Osteoblast (primary cell): ENCODE measurements at regions not wholly inside any gene's neighbourhood (a gene's known extent, or its start where the extent isn't known, plus 50 kb on each side); places are given as distances from the start of the nearest gene placed in this dataset.

Experiments used
- DNase-seq: peaks from one replicate; pipeline ENCODE4 v3.0.0; 2011; ENCODE audit warnings: low spot score, mixed read lengths; ENCODE audit not compliant: insufficient read length; ENCODE audit errors: missing footprints
- H2AFZ ChIP-seq: 2 replicates; pipeline ENCODE4 v1.6.0; 2011; ENCODE audit warnings: mild to moderate bottlenecking, low read length
- H3K27ac ChIP-seq: 2 replicates; pipeline ENCODE4 v1.5.1; 2011; ENCODE audit warnings: mild to moderate bottlenecking, low read depth, low read length, moderate library complexity
- H3K27me3 ChIP-seq: 2 replicates; pipeline ENCODE4 v1.6.0; 2012; ENCODE audit warnings: mild to moderate bottlenecking, control low read depth, inconsistent platforms, low read length, moderate library complexity; ENCODE audit not compliant: insufficient read depth
- H3K36me3 ChIP-seq: 2 replicates; pipeline ENCODE4 v1.5.1; 2011; ENCODE audit warnings: mild to moderate bottlenecking, low read length, control low read depth, moderate library complexity; ENCODE audit not compliant: insufficient read depth
- H3K4me1 ChIP-seq: 2 replicates; pipeline ENCODE4 v1.5.1; 2011; ENCODE audit warnings: mild to moderate bottlenecking, low read length, control low read depth, moderate library complexity; ENCODE audit not compliant: insufficient read depth
- H3K4me2 ChIP-seq: 2 replicates; pipeline ENCODE4 v1.6.0; 2011; ENCODE audit warnings: mild to moderate bottlenecking, low read length; ENCODE audit not compliant: insufficient read depth
- H3K4me3 ChIP-seq: fragments of 200-600 bp; sonication (generic); 3 replicates; pipeline ENCODE4 v1.5.1; 2012; ENCODE audit warnings: mild to moderate bottlenecking, low read length, inconsistent platforms; ENCODE audit not compliant: insufficient read depth
- H3K79me2 ChIP-seq: 2 replicates; pipeline ENCODE4 v1.6.0; 2012; ENCODE audit warnings: mild to moderate bottlenecking, low read length, control low read depth, inconsistent platforms; ENCODE audit not compliant: insufficient read depth
- H3K9me3 ChIP-seq: 2 replicates; pipeline ENCODE4 v1.5.1; 2011; ENCODE audit warnings: low read depth, low read length, control low read depth
- H4K20me1 ChIP-seq: 2 replicates; pipeline ENCODE4 v1.6.0; 2012; ENCODE audit warnings: mild to moderate bottlenecking, low read length, control low read depth; ENCODE audit not compliant: insufficient read depth
- TF ChIP-seq, protein P1 (sequence below): IDR thresholded peaks from 2 replicates; pipeline ENCODE4 v1.5.1; 2011; ENCODE audit warnings: mild to moderate bottlenecking, low read depth, low read length, moderate library complexity; ENCODE audit errors: extremely low read depth

DNA sequence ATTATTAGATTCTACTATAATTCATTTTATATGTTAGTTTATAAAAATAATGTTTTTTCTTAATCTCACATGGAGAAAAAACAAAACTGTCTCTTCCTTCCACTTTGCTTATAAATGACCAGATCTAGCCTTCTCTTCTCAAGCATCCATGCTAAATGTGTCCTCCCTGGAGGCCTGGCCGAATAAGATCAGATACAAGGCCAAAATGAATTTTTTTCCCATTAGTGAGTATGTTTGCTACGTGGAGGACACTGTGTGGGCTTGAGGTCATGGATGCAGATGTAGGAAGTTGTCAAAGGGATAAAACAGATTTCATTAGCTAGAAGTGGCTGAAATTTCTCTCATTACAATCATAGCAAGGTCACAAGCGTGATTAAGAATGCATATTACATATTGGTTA, 1244.9 kb upstream of the SEL1L start:
- H3K9me3 ChIP-seq: no peaks in the 10 kb centered on the region
- no peak overlapping the region for H2AFZ ChIP-seq
- H3K27me3 ChIP-seq: no peaks in the 10 kb centered on the region
- TF ChIP-seq, protein P1, sequence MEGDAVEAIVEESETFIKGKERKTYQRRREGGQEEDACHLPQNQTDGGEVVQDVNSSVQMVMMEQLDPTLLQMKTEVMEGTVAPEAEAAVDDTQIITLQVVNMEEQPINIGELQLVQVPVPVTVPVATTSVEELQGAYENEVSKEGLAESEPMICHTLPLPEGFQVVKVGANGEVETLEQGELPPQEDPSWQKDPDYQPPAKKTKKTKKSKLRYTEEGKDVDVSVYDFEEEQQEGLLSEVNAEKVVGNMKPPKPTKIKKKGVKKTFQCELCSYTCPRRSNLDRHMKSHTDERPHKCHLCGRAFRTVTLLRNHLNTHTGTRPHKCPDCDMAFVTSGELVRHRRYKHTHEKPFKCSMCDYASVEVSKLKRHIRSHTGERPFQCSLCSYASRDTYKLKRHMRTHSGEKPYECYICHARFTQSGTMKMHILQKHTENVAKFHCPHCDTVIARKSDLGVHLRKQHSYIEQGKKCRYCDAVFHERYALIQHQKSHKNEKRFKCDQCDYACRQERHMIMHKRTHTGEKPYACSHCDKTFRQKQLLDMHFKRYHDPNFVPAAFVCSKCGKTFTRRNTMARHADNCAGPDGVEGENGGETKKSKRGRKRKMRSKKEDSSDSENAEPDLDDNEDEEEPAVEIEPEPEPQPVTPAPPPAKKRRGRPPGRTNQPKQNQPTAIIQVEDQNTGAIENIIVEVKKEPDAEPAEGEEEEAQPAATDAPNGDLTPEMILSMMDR: no peak
- H3K79me2 ChIP-seq: no peaks in the 10 kb centered on the region
- DNase-seq: no peak
- no peak overlapping the region for H3K4me3 ChIP-seq
- no peaks in the 10 kb centered on the region for H3K36me3 ChIP-seq
- H3K4me1 ChIP-seq: no peaks in the 10 kb centered on the region
- H4K20me1 ChIP-seq: no peaks in the 10 kb centered on the region
- H3K4me2 ChIP-seq: no peak overlapping the region
- no peak overlapping the region for H3K27ac ChIP-seq

DNA sequence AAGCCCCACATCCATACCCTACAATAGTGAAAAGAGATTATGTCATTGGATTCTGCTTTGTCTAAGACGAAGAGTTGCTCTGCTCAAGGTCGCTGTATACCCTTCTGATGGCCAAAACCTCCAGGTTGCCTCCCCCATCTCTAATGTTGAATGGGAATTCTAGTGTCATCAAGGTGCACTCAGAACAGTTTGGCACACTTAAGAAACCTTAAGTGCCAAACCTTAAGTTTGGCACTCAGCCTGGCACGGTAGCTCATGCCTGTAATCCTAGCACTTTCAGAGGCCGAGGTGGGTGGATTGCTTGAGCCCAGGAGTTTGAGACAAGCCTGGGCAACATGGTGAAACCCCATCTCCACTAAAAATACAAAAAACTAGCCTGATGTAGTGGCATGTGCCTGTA, 1245.6 kb upstream of the SEL1L start:
- no peak overlapping the region for H3K27ac ChIP-seq
- no peaks in the 10 kb centered on the region for H4K20me1 ChIP-seq
- H3K9me3 ChIP-seq: no peaks in the 10 kb centered on the region
- H3K4me3 ChIP-seq: no peak overlapping the region
- H3K4me2 ChIP-seq: no peak overlapping the region
- H3K4me1 ChIP-seq: no peaks in the 10 kb centered on the region
- TF ChIP-seq, protein P1: no peak
- no peaks in the 10 kb centered on the region for H3K79me2 ChIP-seq
- H3K36me3 ChIP-seq: no peaks in the 10 kb centered on the region
- DNase-seq: no peak
- H2AFZ ChIP-seq: no peak overlapping the region
- no peaks in the 10 kb centered on the region for H3K27me3 ChIP-seq

DNA sequence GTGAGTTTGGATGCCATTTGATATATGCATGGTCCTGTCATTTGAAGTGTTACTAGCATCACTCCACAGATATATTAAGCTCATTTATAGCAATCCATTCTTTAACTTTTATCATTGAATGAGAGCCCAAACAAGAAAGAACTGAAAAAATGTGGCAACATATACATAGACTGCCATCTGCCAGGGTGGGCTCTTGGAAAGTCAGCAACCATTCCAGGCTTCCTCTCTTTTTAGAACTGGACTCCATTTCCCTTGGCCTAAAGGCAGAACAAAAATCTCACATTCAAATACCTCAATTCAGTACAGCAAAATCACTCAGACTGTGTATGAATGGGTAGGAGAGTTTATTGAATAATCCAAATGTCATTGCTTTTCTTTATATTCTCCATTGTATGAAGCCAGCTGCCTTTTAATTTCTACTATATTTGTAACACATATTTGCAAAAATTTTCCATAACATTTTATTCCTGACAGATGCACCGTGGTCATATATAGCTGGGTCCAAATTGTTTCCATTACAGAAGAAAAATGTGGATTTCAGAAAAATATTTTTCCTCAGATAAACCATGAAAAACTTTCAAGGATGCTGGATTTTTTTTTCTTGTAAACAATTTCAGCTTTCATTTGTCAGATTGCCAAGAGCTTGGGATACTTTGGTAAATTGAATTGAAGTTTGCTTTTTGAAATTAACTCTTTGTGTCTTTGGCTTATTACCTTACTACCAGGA, 1252.3 kb upstream of the SEL1L start:
- no peak overlapping the region for H2AFZ ChIP-seq
- no peak overlapping the region for H3K4me3 ChIP-seq
- no peaks in the 10 kb centered on the region for H3K9me3 ChIP-seq
- no peak overlapping the region for H3K4me2 ChIP-seq
- no peak for DNase-seq
- H3K4me1 ChIP-seq: no peaks in the 10 kb centered on the region
- no peaks in the 10 kb centered on the region for H3K27me3 ChIP-seq
- no peak overlapping the region for H3K27ac ChIP-seq
- H3K36me3 ChIP-seq: no peaks in the 10 kb centered on the region
- H3K79me2 ChIP-seq: no peaks in the 10 kb centered on the region
- no peaks in the 10 kb centered on the region for H4K20me1 ChIP-seq
- TF ChIP-seq, protein P1: no peak

DNA sequence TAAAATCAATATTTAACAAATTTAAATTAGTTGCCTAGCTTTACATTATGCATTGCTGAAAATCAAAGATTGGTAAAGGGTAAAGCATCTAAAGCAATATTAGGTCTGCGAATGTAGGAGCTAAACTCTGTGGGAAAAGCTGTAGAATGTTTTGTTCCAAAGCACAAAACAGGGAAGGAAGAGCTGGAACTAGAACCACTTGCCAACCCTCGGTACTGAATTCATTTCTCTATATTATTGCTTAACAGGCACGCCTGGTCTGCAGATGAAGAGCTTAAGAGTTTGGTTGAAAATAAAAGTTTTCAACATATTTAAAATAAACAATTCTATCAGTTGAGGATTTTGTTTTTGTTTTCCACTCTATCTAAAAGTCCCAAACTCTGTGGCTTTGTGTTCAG, 1252.8 kb upstream of the SEL1L start:
- no peaks in the 10 kb centered on the region for H3K27me3 ChIP-seq
- TF ChIP-seq, protein P1: no peak
- H3K4me2 ChIP-seq: no peak overlapping the region
- no peaks in the 10 kb centered on the region for H3K9me3 ChIP-seq
- no peaks in the 10 kb centered on the region for H3K4me1 ChIP-seq
- no peaks in the 10 kb centered on the region for H3K79me2 ChIP-seq
- no peak overlapping the region for H3K27ac ChIP-seq
- no peak for DNase-seq
- no peaks in the 10 kb centered on the region for H4K20me1 ChIP-seq
- H3K36me3 ChIP-seq: no peaks in the 10 kb centered on the region
- H3K4me3 ChIP-seq: no peak overlapping the region
- no peak overlapping the region for H2AFZ ChIP-seq
